Type B pancreatic cell (in vitro differentiated cells): ENCODE measurements at regions not wholly inside any gene's neighbourhood (a gene's known extent, or its start where the extent isn't known, plus 50 kb on each side); places are given as distances from the start of the nearest gene placed in this dataset.

ENCODE experiments used
- DNase-seq: peaks from one replicate; pipeline ENCODE4 v3.0.0; 2021; ENCODE audit warnings: mixed read lengths; ENCODE audit not compliant: unreplicated experiment; ENCODE audit errors: extremely low spot score
- H3K27ac Mint-ChIP-seq: 2 replicates; pipeline ENCODE4 v1.8.0; 2021; ENCODE audit warnings: mild to moderate bottlenecking, mixed read lengths
- H3K27me3 Mint-ChIP-seq: 2 replicates; pipeline ENCODE4 v1.8.0; 2021; ENCODE audit warnings: mixed read lengths
- H3K36me3 Mint-ChIP-seq: 2 replicates; pipeline ENCODE4 v1.8.0; 2021; ENCODE audit warnings: mixed read lengths
- H3K4me1 Mint-ChIP-seq: one replicate; pipeline ENCODE4 v1.8.0; 2021; ENCODE audit warnings: mixed read lengths; ENCODE audit not compliant: unreplicated experiment
- H3K4me3 Mint-ChIP-seq: 2 replicates; pipeline ENCODE4 v1.8.0; 2021; ENCODE audit warnings: mild to moderate bottlenecking, mixed read lengths
- H3K9me3 Mint-ChIP-seq: 2 replicates; pipeline ENCODE4 v1.8.0; 2021; ENCODE audit warnings: mixed read lengths
- CTCF ChIP-seq: fragments of 200-600 bp; sonication (generic); conservative IDR thresholded peaks from 2 replicates; pipeline ENCODE4 v1.5.0; 2021; ENCODE audit warnings: antibody characterized with exemption, mild to moderate bottlenecking

- Mint-ChIP-seq H3K27ac (no peak overlapping the region), H3K4me1 (peaks cover 17% of the 10 kb centered on the region), H3K27me3 (peaks cover 5% of the 10 kb centered on the region), H3K36me3 (no peaks in the 10 kb centered on the region), H3K4me3 (no peak overlapping the region), H3K9me3 (no peaks in the 10 kb centered on the region)
- TF ChIP-seq CTCF = no peak
- DNase-seq = no peak
Observed at GRCh38 chr4:81966676-81967075, 407.1 kb downstream of the HNRNPD start.

- Mint-ChIP-seq H3K9me3 (no peaks in the 10 kb centered on the region), H3K4me1 (peaks cover 18% of the 10 kb centered on the region), H3K27me3 (no peaks in the 10 kb centered on the region), H3K4me3 (no peak overlapping the region), H3K36me3 (no peaks in the 10 kb centered on the region), H3K27ac (no peak overlapping the region)
- no peak for DNase-seq
- no peak for TF ChIP-seq CTCF
Observed at GRCh38 chr4:81965911-81966310, 407.9 kb downstream of the HNRNPD start.

GRCh38 chr4:81965454-81965853, 408.3 kb downstream of the HNRNPD start:
- no peak for TF ChIP-seq CTCF
- no peak overlapping the region for H3K4me3 Mint-ChIP-seq
- no peak overlapping the region for H3K27ac Mint-ChIP-seq
- peaks cover 22% of the 10 kb centered on the region for H3K4me1 Mint-ChIP-seq
- H3K27me3 Mint-ChIP-seq = no peaks in the 10 kb centered on the region
- no peak for DNase-seq
- no peaks in the 10 kb centered on the region for H3K36me3 Mint-ChIP-seq
- H3K9me3 Mint-ChIP-seq = no peaks in the 10 kb centered on the region

DNA sequence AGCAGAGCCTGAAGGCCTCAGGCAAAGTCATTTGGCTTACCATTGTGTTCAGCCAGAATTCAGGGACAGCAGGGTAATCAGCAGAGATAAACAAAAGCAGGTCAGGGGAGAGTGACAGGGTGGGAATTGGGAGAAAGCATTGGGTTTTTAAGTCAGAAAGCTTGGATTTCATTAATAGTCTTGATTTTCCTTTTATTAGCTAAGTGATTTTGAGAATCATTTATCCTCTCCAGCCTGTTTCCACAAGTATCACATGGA, 410.1 kb downstream of the HNRNPD start:
- Mint-ChIP-seq H3K4me3 (no peak overlapping the region), H3K9me3 (no peaks in the 10 kb centered on the region), H3K27me3 (no peaks in the 10 kb centered on the region), H3K27ac (no peak overlapping the region), H3K36me3 (no peaks in the 10 kb centered on the region), H3K4me1 (peaks cover 22% of the 10 kb centered on the region)
- no peak for DNase-seq
- TF ChIP-seq CTCF = no peak

GRCh38 chr4:81963015-81963762, 410.6 kb downstream of the HNRNPD start:
- no peak overlapping the region for H3K4me3 Mint-ChIP-seq
- DNase-seq = no peak
- H3K9me3 Mint-ChIP-seq = no peaks in the 10 kb centered on the region
- no peak for TF ChIP-seq CTCF
- H3K36me3 Mint-ChIP-seq = no peaks in the 10 kb centered on the region
- H3K4me1 Mint-ChIP-seq = peaks cover 22% of the 10 kb centered on the region
- no peak overlapping the region for H3K27ac Mint-ChIP-seq
- no peaks in the 10 kb centered on the region for H3K27me3 Mint-ChIP-seq

DNA sequence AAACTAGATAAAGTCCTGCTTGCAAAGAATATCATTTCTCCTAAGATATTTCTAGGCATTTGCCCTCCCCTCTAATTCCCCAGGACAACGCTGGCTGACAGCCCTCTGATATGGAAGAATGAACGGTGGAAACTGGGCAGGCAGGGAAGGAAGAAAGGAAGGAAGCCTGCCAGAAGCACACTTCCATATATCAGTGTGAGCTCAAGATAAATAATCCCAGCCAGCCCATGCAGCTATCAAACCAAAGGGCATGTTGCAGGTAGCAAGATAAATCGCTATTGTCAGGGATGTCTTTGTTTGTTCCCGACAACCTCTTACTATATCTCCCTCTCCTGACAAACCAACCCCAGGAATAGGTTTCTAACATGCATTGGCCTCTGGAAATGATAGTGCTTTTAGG, 412.8 kb downstream of the HNRNPD start:
- no peak for DNase-seq
- no peak for TF ChIP-seq CTCF
- H3K36me3 Mint-ChIP-seq = no peaks in the 10 kb centered on the region
- peaks cover 22% of the 10 kb centered on the region for H3K4me1 Mint-ChIP-seq
- H3K27me3 Mint-ChIP-seq = no peaks in the 10 kb centered on the region
- H3K4me3 Mint-ChIP-seq = no peak overlapping the region
- no peak overlapping the region for H3K27ac Mint-ChIP-seq
- no peaks in the 10 kb centered on the region for H3K9me3 Mint-ChIP-seq
